Naive thymus-derived CD8-positive, alpha-beta T cell (primary cell): ENCODE measurements at regions not wholly inside any gene's neighbourhood (a gene's known extent, or its start where the extent isn't known, plus 50 kb on each side); places are given as distances from the start of the nearest gene placed in this dataset.
"Not testable (repeated sequence)": the region's sequence is repeated elsewhere in the genome, so short reads cannot be mapped to it uniquely, and the experiment has no call there.

Source experiments
- ATAC-seq, 2 donors: fragments of 150-1000 bp; cut with Tn5 transposase in 1 of 2; sonication (Bioruptor Pico), chemical (Tn5 transposase) in 1 of 2; 1 replicate in 1 of 2; 2 replicates in 1 of 2; pipeline ENCODE4 v1.10.0; 2021; ENCODE audit warnings: mild to moderate bottlenecking in 2 of 2, moderate library complexity in 2 of 2
- POLR2A ChIA-PET: fragments of 350-600 bp; sonication (Branson Sonifier 250); formaldehyde crosslinking; loops from one replicate; lab custom pipeline; 2021; ENCODE audit warnings: antibody characterized with exemption; lab: Charles Lee
- DNase-seq, 10 donors: peaks; one replicate each; pipeline versions ENCODE4 v3.0.0 to v3.0.0-alpha.2; 2020 to 2022
- H3K27ac Mint-ChIP-seq, 10 donors: one replicate each; pipeline ENCODE4 v1.8.0; 2020 to 2022; ENCODE audit warnings: mild to moderate bottlenecking in 10 of 10, mixed read lengths in 10 of 10, moderate library complexity in 4 of 10, inconsistent platforms in 1 of 10
- H3K27me3 Mint-ChIP-seq, 5 donors: one replicate each; pipeline ENCODE4 v1.8.0; 2021 to 2022; ENCODE audit warnings: mixed read lengths in 5 of 5
- H3K36me3 Mint-ChIP-seq, 3 donors: one replicate each; pipeline ENCODE4 v1.8.0; 2020 to 2022; ENCODE audit warnings: mixed read lengths in 3 of 3, mild to moderate bottlenecking in 2 of 3, inconsistent platforms in 1 of 3
- H3K4me1 Mint-ChIP-seq, 4 donors: one replicate each; pipeline ENCODE4 v1.8.0; 2021 to 2022; ENCODE audit warnings: mixed read lengths in 4 of 4
- H3K4me3 Mint-ChIP-seq, 10 donors: one replicate each; pipeline ENCODE4 v1.8.0; 2020 to 2022; ENCODE audit warnings: mild to moderate bottlenecking in 10 of 10, mixed read lengths in 10 of 10, moderate library complexity in 6 of 10, inconsistent platforms in 1 of 10
- H3K9me3 Mint-ChIP-seq, 9 donors: one replicate each; pipeline ENCODE4 v1.8.0; 2020 to 2022; ENCODE audit warnings: mixed read lengths in 9 of 9, mild to moderate bottlenecking in 3 of 9, inconsistent platforms in 1 of 9, moderate library complexity in 1 of 9

DNA sequence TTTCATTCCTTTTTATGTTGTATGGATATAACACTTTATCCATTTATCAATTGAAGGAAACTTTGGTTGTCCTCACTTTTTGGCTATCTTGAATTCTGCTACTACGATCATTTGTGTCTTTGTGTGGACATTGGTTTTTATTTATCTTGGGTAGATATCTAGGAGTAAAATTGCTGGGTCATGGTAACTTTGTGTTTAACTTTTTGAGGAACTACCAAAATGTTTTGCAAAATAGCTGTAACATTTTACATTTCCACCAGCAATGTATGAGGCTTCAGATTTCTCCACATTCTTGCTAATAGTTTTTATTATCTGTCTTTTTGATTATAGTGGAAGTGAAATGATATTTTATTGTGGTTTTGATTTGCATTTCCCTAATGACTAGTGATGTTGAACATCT lies 55.6 kb downstream of the TLNRD1 start:
- no peak for DNase-seq
- peaks cover 0 to 4% (median 0%) of the 10 kb centered on the region in 5 donors for H3K27me3 Mint-ChIP-seq
- ATAC-seq: no peak
- no peak overlapping the region for H3K27ac Mint-ChIP-seq
- peaks cover 0 to 5% (median 0%) of the 10 kb centered on the region in 4 donors for H3K4me1 Mint-ChIP-seq
- H3K9me3 Mint-ChIP-seq: no peaks in the 10 kb centered on the region
- POLR2A ChIA-PET: no interaction called here
- H3K36me3 Mint-ChIP-seq: peaks cover 0 to 5% (median 0%) of the 10 kb centered on the region in 3 donors
- no peak overlapping the region for H3K4me3 Mint-ChIP-seq

DNA sequence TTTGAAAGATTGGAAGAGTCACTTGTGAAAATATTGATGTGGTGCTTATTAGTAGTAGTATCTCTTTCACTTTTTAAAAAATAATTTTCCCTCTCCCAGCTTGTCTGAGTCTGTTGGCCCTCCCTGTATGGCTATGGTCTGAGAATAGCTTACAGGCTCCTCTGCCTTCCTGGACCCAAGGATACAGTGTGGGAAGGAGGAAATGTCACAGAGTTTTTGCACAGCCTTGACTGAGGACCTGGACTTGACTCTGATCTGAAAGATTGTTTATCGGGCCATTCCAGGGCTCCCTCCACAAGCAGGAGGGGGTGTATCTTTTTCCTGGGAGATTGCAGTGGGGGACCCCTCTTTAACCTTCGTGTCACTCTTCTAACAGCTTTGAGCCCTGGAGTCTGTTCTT lies 59.7 kb downstream of the TLNRD1 start:
- DNase-seq (no peak), ATAC-seq (no peak)
- Mint-ChIP-seq H3K4me3 (no peak overlapping the region), H3K9me3 (no peaks in the 10 kb centered on the region), H3K36me3 (peaks cover 0 to 5% (median 0%) of the 10 kb centered on the region in 3 donors), H3K4me1 (peaks cover 0 to 2% (median 0%) of the 10 kb centered on the region in 4 donors), H3K27ac (no peak overlapping the region), H3K27me3 (peaks cover 0 to 6% (median 2%) of the 10 kb centered on the region in 5 donors)
- POLR2A ChIA-PET: no interaction called here

DNA sequence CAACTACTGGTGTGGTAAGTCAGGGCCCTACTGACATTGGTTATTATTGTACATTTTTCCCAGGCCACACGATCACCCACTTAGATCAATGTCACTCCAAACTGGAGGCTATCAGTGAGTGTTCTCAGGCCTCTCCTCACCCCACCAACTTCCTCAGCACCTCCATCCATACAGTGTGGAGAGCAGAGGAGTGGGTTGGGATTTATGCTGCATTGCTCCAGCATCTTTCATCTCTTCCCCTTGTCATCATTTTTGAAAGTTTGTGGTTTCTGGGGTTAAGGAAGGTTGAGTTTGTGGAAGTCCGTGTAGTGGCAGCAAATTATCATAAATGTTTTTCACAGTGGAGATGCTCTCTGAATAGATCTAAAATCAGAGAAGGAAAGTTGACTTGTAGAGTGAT lies 60.2 kb downstream of the TLNRD1 start:
- DNase-seq (no peak), ATAC-seq (no peak)
- Mint-ChIP-seq H3K27ac (no peak overlapping the region), H3K4me3 (no peak overlapping the region), H3K9me3 (no peaks in the 10 kb centered on the region), H3K27me3 (peaks cover 0 to 6% (median 2%) of the 10 kb centered on the region in 5 donors), H3K36me3 (peaks cover 0 to 5% (median 0%) of the 10 kb centered on the region in 3 donors), H3K4me1 (peaks cover 0 to 2% (median 0%) of the 10 kb centered on the region in 4 donors)
- POLR2A ChIA-PET: no interaction called here

DNA sequence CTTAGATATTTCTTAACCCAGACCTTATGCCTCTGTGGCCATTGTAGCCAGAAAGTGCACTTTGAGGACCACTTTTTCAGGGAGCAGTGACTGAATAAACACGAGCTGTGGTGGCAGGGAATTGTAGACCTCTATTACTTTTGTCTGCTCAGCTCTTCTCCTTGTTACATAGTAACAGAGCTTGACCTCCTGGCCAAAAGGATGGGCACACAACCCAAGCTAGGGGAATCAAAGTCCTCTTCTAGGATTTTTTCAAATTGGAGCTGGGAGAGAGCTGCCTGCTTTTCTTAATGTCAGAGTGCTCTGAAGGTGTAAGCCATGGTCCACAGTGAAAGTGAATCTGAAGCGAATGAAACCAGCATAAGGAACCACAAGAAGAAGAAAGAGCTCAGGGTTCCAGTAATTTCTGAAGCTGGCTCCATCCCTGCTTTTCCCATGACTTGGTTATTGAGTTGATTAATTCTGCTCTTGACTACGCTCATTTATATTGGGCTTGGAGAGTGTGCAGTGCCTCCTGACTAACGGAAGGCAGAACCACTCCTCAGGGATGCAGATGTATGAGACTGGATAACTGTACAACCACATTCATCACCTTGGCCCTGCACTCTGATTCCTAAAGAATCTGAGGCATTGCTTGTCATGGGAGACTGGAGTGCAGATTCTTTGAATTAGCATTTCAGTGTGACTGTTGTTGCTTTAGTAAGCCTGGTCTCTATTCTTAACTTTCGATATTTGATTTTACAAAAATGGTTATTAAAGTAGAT lies 60.9 kb downstream of the TLNRD1 start:
- POLR2A ChIA-PET: no interaction called here
- DNase-seq (no peak), ATAC-seq (no peak)

DNA sequence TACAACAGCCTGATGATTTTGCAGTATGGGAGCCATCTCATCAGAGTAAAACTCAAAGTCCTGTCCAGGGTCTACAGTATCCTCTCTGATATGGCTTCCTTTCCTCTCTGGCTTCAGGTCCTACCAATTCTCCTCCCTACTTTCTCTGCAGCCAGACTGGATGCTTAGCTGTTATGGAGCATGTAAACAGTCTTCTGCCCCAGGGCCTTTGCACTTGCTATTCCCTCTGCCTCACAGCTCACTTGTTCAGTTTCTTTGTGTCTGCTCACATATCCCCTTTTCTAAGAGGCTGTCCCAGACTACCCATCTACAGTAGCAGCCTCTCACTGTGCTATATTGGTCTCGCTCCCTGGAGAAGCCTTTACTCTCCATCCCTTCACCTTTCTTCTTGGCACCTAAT lies 62.2 kb downstream of the TLNRD1 start:
- Mint-ChIP-seq H3K36me3 (peaks cover 0 to under 1% (median 0%) of the 10 kb centered on the region in 3 donors), H3K4me1 (peaks cover 0 to 2% (median 0%) of the 10 kb centered on the region in 4 donors), H3K27ac (no peak overlapping the region), H3K27me3 (peaks cover 0 to 6% (median 2%) of the 10 kb centered on the region in 5 donors), H3K9me3 (no peaks in the 10 kb centered on the region), H3K4me3 (no peak overlapping the region)
- no peak for ATAC-seq
- no peak for DNase-seq
- POLR2A ChIA-PET: no interaction called here

More for the DNA sequence above, 60.9 kb downstream of the TLNRD1 start:
- no peak overlapping the region for H3K27ac Mint-ChIP-seq
- H3K27me3 Mint-ChIP-seq: peaks cover 0 to 6% (median 2%) of the 10 kb centered on the region in 5 donors
- no peaks in the 10 kb centered on the region for H3K9me3 Mint-ChIP-seq
- peaks cover 0 to 2% (median 0%) of the 10 kb centered on the region in 4 donors for H3K4me1 Mint-ChIP-seq
- H3K36me3 Mint-ChIP-seq: peaks cover 0 to 5% (median 0%) of the 10 kb centered on the region in 3 donors
- H3K4me3 Mint-ChIP-seq: no peak overlapping the region

DNA sequence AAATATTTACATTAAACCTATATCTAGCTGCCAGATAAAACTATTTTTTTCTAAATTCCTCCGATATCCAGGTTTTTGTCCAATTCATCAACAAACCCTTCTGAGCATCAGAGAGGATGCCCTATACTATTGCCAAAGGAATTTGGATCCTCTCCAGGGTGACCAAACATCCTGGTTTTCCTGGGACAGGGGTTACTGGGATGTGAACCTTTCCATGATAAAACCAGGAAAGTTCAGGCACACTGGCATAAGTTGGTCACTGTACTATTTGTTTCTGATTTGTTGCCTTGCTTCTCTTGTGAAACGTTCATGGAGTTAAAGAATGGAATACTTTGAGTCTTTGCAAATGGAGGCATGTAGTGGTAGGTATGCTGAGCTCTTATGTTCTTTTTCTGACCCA lies 63.5 kb downstream of the TLNRD1 start:
- H3K9me3 Mint-ChIP-seq: no peaks in the 10 kb centered on the region
- no peak overlapping the region for H3K4me3 Mint-ChIP-seq
- H3K27me3 Mint-ChIP-seq: peaks cover 0 to 14% (median 7%) of the 10 kb centered on the region in 5 donors
- peaks cover 0 to 5% (median under 1%) of the 10 kb centered on the region in 4 donors for H3K4me1 Mint-ChIP-seq
- ATAC-seq (no peak), DNase-seq (no peak)
- peak overlapping the region in 1 of 10 donors; percentile 7 for H3K27ac Mint-ChIP-seq
- POLR2A ChIA-PET: no interaction called here
- H3K36me3 Mint-ChIP-seq: no peaks in the 10 kb centered on the region

DNA sequence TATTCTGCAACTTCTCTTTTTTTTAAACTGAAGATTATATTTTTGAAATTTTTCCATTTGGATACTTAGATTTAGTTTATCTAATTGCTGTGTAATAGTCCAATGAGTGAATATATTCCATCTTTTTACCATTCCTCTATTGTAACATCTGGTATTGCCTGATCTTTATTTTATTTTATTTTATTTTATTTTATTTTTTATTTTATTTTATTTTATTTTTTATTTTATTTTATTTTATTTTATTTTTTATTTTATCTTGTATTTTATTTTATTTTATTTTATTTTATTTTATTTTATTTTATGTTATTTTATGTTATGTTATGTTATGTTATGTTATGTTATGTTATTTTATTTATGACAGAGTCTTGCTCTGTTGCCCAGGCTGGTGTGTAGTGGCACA lies 66.5 kb upstream of the CFAP161 start:
- H3K36me3 Mint-ChIP-seq, DNase-seq, ATAC-seq, POLR2A ChIA-PET, H3K4me3 Mint-ChIP-seq, H3K4me1 Mint-ChIP-seq, H3K9me3 Mint-ChIP-seq: not testable (repeated sequence)
- Mint-ChIP-seq H3K27ac (peak overlapping the region in 1 of 10 donors; percentile 63), H3K27me3 (peaks cover 1 to 25% (median 8%) of the 10 kb centered on the region in 5 donors)

DNA sequence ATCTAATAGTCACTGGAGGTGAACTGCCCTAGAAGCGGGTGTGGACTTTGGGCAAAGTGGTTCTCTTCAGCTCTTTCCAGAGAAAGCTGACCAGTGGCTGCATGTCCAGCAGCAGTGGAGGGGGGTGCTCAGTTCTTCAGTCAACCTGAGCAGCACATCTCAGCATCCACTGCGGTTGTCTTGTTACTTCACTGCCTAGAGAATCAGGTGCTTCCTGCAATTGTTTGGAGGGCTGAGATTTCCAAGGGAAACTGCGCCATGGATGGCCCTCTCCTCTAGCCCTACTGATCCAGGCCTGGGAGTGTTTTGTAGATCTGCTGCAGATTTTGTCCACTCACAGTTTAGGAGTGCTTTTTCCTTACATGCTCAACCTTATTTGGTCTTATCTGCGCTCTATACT lies 65.6 kb upstream of the CFAP161 start:
- POLR2A ChIA-PET: no interaction called here
- Mint-ChIP-seq H3K27me3 (peaks cover 1 to 24% (median 7%) of the 10 kb centered on the region in 5 donors), H3K36me3 (no peaks in the 10 kb centered on the region), H3K27ac (no peak overlapping the region), H3K9me3 (peaks cover 0 to 5% (median 0%) of the 10 kb centered on the region in 9 donors), H3K4me1 (peaks cover 0 to 5% (median 0%) of the 10 kb centered on the region in 4 donors), H3K4me3 (no peak overlapping the region)
- DNase-seq (no peak), ATAC-seq (no peak)

DNA sequence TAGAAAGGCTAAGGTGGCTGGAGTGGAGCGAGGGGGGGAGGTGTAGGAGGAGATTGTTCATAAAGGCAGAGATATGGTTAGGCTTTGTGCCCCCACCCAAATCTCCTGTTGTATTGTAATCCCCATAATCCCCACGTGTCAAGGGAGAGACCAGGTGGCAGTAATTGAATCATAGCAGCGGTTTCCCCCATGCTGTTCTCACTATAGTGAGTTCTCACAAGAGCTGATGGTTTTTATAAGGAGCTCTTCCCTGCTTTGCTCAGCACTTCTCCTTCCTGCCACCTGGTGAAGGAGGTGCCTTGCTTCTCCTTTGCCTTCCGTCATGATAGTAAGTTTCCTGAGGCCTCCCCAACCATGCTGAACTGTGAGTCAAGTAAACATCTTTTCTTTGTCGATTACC lies 64.7 kb upstream of the CFAP161 start:
- ATAC-seq: no peak
- DNase-seq: no peak
- H3K27me3 Mint-ChIP-seq: peaks cover 1 to 24% (median 7%) of the 10 kb centered on the region in 5 donors
- POLR2A ChIA-PET: no interaction called here
- no peak overlapping the region for H3K4me3 Mint-ChIP-seq
- no peaks in the 10 kb centered on the region for H3K36me3 Mint-ChIP-seq
- peak overlapping the region in 1 of 10 donors; percentile 33 for H3K27ac Mint-ChIP-seq
- H3K4me1 Mint-ChIP-seq: peaks cover 0 to 5% (median 0%) of the 10 kb centered on the region in 4 donors
- H3K9me3 Mint-ChIP-seq: peaks cover 0 to 5% (median 0%) of the 10 kb centered on the region in 9 donors

DNA sequence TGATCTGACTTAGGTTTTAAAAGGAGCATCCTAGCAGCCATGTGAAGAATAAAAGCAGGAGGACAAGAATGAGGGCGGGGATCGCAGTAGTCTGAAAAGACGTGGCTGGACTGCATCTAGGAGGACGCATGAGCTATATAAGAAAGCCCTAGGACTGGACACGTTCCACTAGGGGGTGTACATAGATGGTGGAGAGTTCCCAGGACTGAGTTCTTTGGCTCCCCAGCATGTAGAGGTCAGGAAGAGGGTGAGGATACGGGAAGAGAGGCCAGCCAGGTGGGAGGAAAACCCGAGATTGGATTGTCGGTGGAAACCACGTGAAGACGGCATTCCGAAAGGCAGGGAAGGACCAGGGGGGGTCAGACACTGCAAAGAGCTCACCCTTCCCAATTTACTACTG lies 64.2 kb upstream of the CFAP161 start:
- Mint-ChIP-seq H3K4me1 (peaks cover 0 to 5% (median 0%) of the 10 kb centered on the region in 4 donors), H3K27ac (peak overlapping the region in 1 of 10 donors; percentile 33), H3K4me3 (no peak overlapping the region), H3K36me3 (no peaks in the 10 kb centered on the region), H3K27me3 (peaks cover 1 to 24% (median 6%) of the 10 kb centered on the region in 5 donors), H3K9me3 (peaks cover 0 to 5% (median 0%) of the 10 kb centered on the region in 9 donors)
- ATAC-seq (no peak), DNase-seq (no peak)
- POLR2A ChIA-PET: no interaction called here

DNA sequence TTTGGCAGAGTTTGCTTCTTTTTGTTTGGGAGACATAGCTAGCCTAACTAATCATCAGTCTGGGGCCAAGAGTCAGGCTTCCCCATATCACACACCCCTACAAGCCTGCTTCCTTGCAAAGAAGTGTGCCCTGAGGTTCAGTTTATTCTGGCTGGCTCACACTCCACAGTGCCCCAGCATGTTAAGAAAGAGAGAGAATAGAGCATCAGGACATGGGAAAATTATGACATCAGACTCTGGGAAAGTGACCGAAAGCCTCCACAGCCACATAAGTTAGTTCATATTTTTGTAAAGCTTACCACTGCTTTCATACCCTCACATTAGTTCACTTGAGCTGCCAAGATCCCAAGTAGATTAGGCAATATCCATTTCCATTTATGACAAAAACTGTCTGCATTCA lies 63.0 kb upstream of the CFAP161 start:
- Mint-ChIP-seq H3K4me1 (peaks cover 0 to 5% (median 0%) of the 10 kb centered on the region in 4 donors), H3K36me3 (no peaks in the 10 kb centered on the region)
- ATAC-seq: no peak

DNA sequence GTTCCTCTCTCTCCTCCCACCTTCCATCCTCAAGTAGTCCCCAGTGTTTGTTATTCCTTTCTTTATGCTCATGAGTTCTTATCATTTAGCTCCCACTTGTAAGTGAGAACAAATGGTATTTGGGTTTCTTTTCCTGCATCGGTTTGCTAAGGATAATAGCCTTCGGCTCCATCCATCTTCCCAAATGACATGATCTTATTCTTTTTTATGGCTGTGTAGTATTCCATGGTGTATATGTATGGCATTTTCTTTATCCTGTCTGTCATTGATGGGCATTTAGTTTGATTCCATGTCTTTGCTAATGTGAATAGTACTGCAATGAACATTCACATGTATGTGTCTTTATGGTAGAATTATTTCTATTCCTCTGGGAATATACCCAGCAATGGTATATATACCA lies 62.4 kb upstream of the CFAP161 start:
- no peak overlapping the region for H3K27ac Mint-ChIP-seq
- DNase-seq: no peak
- no peaks in the 10 kb centered on the region for H3K36me3 Mint-ChIP-seq
- POLR2A ChIA-PET: no interaction called here
- peaks cover 1 to 24% (median 6%) of the 10 kb centered on the region in 5 donors for H3K27me3 Mint-ChIP-seq
- ATAC-seq: no peak
- no peak overlapping the region for H3K4me3 Mint-ChIP-seq
- peaks cover 0 to 5% (median 0%) of the 10 kb centered on the region in 9 donors for H3K9me3 Mint-ChIP-seq
- peaks cover 0 to 5% (median 0%) of the 10 kb centered on the region in 4 donors for H3K4me1 Mint-ChIP-seq

More for the DNA sequence above, 63.0 kb upstream of the CFAP161 start:
- POLR2A ChIA-PET: no interaction called here
- DNase-seq: no peak
- Mint-ChIP-seq H3K4me3 (no peak overlapping the region), H3K27ac (no peak overlapping the region), H3K27me3 (peaks cover 1 to 24% (median 6%) of the 10 kb centered on the region in 5 donors), H3K9me3 (peaks cover 0 to 5% (median 0%) of the 10 kb centered on the region in 9 donors)

DNA sequence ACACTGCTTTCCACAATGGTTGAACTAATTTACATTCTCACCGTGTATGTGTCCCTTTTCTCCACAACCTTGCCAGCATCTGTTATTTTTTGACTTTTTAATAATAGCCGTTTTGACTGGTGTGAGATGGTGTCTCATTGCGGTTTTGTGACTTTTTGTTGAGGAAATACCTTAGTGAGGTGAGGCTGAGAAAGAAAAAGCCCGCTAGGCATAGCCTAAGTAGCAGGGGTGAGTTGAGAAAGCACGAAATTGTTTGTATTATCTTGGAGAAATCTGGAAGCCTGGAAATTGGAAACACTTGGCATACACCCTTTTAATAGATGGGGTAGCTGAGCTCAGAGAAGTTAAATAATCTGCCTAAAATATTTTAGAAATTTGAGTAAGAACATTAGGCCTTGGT lies 61.5 kb upstream of the CFAP161 start:
- POLR2A ChIA-PET: no interaction called here
- DNase-seq: no peak
- H3K27ac Mint-ChIP-seq: no peak overlapping the region

More for the DNA sequence above, 61.5 kb upstream of the CFAP161 start:
- Mint-ChIP-seq H3K4me3 (no peak overlapping the region), H3K9me3 (peaks cover 0 to 6% (median 0%) of the 10 kb centered on the region in 9 donors), H3K27me3 (peaks cover 1 to 24% (median 6%) of the 10 kb centered on the region in 5 donors), H3K4me1 (peaks cover 0 to 5% (median 0%) of the 10 kb centered on the region in 4 donors), H3K36me3 (no peaks in the 10 kb centered on the region)
- ATAC-seq: no peak
